Right lobe of liver (tissue), 6 donors: ENCODE measurements at regions not wholly inside any gene's neighbourhood (a gene's known extent, or its start where the extent isn't known, plus 50 kb on each side); places are given as distances from the start of the nearest gene placed in this dataset.

Experiments
- ATAC-seq, 4 donors: fragments of 200-7000 bp; cut with Tn5 transposase; one replicate each; pipeline ENCODE4 v1.9.1; 2020; ENCODE audit warnings: mild to moderate bottlenecking in 4 of 4, moderate library complexity in 4 of 4
- DNase-seq, 3 donors: peaks; one replicate each; pipeline ENCODE4 v3.0.0-alpha.2; 2020
- H3K27ac ChIP-seq, 3 donors: fragments of 200-600 bp; one replicate each; pipeline ENCODE4 v1.8.0; 2022
- H3K27me3 ChIP-seq, 2 donors: fragments of 200-600 bp; one replicate each; pipeline ENCODE4 v1.8.0; 2022
- H3K36me3 ChIP-seq, 4 donors: fragments of 200-600 bp; sonication (generic) in 1 of 4; one replicate each; pipeline versions ENCODE4 v1.5.1 to v1.8.0; 2017 to 2022; ENCODE audit warnings: control low read depth in 1 of 4
- H3K4me1 ChIP-seq, 4 donors: fragments of 200-600 bp; sonication (generic) in 1 of 4; one replicate each; pipeline versions ENCODE4 v1.5.1 to v1.8.0; 2017 to 2022; ENCODE audit warnings: control low read depth in 1 of 4
- H3K4me3 ChIP-seq, 3 donors: fragments of 200-600 bp; one replicate each; pipeline ENCODE4 v1.8.0; 2022
- H3K9me3 ChIP-seq, 4 donors: fragments of 200-600 bp; sonication (generic) in 1 of 4; one replicate each; pipeline versions ENCODE4 v1.5.1 to v1.8.0; 2017 to 2022; ENCODE audit warnings: control low read depth in 1 of 4
- POLR2A ChIP-seq: fragments of 450-650 bp; IDR thresholded peaks from one replicate; pipeline ENCODE4 v1.6.1; 2017; ENCODE audit warnings: antibody characterized with exemption, mild to moderate bottlenecking
- WGBS: methylation state at CpG from one replicate; pipeline ENCODE4 v1.1.6; 2018; ENCODE audit warnings: low coverage, low lambda C conversion rate; ENCODE audit not compliant: insufficient coverage; ENCODE audit errors: missing lambda C conversion rate; 5-methylcytosine and 5-hydroxymethylcytosine counted together
- intact Hi-C, 2 donors: fragments of 100-400 bp; cut with DNase I; formaldehyde crosslinking; loops; one replicate each; pipeline versions ENCODE4 v1.11.2 to v1.14.1; 2022
- TF ChIP-seq, protein P1 (sequence below), 4 donors: fragments of 200-600 bp in 3 of 4; fragments of 450-650 bp in 1 of 4; IDR thresholded peaks; one replicate each; pipeline versions ENCODE4 v1.5.1 to v1.8.0; 2016 to 2022; ENCODE audit warnings: antibody characterized with exemption in 4 of 4, mild to moderate bottlenecking in 2 of 4
- donor health status: DM: no; HTN: yes; CAD: no.
- donor health status: DM: no; HTN: no; CAD: no.
- donor health status: DM: no; HTN: no; CAD: no.
- donor health status: DM: no; HTN: yes; CAD: no.
- donor health status: DM: no; HTN: yes; CAD: no.

DNA sequence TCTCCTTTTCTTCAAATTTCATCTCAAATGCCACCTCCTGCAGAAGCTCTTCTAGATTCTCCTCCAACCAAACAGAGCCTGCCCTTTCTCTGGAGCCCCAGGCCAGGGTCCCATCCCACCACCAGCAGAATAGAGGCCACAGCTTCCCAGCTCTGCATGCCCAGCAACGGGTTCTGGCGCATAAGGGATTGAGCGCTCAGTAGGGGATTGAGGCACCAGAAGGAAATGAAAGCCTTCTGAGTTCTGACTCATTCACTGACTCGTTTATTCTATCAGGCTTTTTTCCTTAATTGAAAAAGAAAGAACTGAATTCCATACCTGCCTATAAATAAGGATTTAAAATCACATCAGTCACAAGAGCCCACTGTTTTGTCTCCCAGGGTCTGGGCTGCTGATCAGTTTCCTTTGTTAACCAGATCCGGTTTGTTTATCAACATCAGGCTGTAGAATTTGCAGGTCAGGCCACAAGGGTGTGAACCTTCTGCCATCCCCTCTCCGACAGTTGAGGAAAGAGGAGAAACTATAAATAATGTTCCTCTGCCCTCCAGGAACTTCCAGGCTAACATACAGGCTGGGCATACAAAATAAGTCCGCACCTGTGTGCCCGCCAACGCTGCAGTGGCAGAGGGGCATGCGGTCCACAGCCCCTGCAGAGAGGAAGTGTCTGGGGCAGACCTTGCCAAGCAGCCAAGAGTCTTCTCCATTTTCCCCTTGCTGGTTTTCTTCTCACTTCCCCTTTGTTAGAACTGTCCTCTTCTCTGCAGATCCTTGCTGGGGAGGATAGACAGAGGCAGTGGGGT lies 63.5 kb upstream of the PRDM11 start:
- Histone ChIP-seq H3K4me1 (no peaks in the 10 kb centered on the region), H3K36me3 (no peaks in the 10 kb centered on the region), H3K27me3 (no peaks in the 10 kb centered on the region), H3K27ac (no peak overlapping the region), H3K4me3 (no peak overlapping the region), H3K9me3 (no peaks in the 10 kb centered on the region)
- TF ChIP-seq POLR2A, result no peak
- TF ChIP-seq, protein P1, sequence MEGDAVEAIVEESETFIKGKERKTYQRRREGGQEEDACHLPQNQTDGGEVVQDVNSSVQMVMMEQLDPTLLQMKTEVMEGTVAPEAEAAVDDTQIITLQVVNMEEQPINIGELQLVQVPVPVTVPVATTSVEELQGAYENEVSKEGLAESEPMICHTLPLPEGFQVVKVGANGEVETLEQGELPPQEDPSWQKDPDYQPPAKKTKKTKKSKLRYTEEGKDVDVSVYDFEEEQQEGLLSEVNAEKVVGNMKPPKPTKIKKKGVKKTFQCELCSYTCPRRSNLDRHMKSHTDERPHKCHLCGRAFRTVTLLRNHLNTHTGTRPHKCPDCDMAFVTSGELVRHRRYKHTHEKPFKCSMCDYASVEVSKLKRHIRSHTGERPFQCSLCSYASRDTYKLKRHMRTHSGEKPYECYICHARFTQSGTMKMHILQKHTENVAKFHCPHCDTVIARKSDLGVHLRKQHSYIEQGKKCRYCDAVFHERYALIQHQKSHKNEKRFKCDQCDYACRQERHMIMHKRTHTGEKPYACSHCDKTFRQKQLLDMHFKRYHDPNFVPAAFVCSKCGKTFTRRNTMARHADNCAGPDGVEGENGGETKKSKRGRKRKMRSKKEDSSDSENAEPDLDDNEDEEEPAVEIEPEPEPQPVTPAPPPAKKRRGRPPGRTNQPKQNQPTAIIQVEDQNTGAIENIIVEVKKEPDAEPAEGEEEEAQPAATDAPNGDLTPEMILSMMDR (IDR thresholded peaks at IDR 0.05), result no peak
- WGBS, result 28% methylated on average over 10 of the region's 10 CpGs
- ATAC-seq, result peak; percentile 39 to 62 (median 44)
- intact Hi-C loops, result no loop called here
- no peak for DNase-seq

DNA sequence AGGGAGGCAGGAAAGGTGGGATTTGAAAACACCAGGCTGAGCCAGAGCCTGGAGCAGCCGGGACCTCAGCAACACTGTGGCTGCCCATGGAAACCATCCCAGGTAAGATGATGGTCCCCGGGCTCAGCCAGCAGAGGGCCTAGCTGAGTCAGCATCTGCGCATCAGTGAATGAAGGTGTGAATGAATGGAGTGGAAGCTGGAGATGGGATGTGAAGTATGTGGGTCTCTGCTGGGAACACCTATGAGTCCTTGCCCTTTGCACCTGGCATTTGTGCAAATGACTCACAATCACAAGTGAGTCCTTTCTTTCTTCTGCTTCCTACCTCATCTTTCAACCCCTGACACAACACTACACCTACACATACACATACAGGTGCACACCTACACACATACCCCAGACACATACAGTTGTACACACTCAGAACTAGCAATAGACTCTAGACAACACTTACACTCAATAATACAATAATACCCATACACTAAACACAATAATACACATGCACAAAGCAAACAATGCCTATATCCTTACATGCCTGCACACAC lies 62.8 kb upstream of the PRDM11 start:
- Histone ChIP-seq H3K36me3 (no peaks in the 10 kb centered on the region), H3K9me3 (no peaks in the 10 kb centered on the region), H3K4me1 (no peaks in the 10 kb centered on the region), H3K27ac (no peak overlapping the region), H3K27me3 (no peaks in the 10 kb centered on the region), H3K4me3 (no peak overlapping the region)
- WGBS, result 18% methylated on average over 3 of the region's 3 CpGs
- TF ChIP-seq, protein P1 (IDR thresholded peaks at IDR 0.05), result peak; percentile 22 to 49 (median 34)
- TF ChIP-seq POLR2A, result no peak
- DNase-seq (peak in 1 of 3 donors; percentile 43), ATAC-seq (peak; percentile 36 to 70 (median 54))
- intact Hi-C loops, result no loop called here

DNA sequence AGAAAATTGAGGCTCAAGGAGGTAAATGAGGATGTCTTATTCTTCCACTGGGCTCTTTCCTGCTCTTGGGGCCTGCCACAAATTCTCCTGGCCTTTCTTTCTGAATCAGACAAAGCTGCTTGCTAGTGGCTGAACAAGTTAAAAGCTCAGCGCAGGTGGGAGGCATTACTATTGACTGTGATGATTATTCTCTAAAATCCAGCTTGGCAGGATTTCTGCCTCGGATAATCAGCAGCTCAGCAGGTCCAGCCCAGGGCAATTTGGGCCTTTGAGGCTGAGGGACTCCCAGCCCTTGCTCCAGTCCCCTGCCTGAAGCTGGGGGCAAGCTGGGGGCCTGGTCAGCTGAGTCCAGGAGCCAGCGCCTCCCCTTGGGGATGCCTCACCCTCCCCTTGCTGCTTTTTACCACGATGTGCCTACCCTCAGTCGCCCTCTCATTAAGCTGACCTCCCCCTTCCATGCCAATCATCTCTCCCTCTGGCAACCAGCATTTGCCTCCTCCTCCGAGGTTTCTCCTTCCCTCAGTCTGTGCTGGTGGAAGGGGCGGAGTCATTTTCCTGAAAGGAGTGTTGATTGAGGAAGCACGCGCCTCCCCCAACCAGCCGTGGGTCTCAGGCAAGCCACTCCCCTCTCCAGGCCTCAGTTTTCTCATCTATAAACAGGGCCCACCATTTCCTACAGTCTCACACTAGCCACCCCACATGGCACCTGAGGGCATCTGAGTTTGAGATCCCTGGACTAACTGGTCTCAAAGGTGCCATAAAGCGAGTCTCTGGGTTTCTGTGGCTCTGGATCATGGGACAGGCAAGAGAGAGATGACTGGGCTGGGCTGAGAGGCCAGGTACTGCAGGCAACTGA lies 60.6 kb upstream of the PRDM11 start:
- Histone ChIP-seq H3K36me3 (no peaks in the 10 kb centered on the region), H3K4me3 (no peak overlapping the region), H3K27ac (no peak overlapping the region), H3K9me3 (no peaks in the 10 kb centered on the region), H3K27me3 (no peaks in the 10 kb centered on the region), H3K4me1 (peaks cover 0 to 10% (median 3%) of the 10 kb centered on the region in 4 donors)
- intact Hi-C loops, result no loop called here
- TF ChIP-seq POLR2A, result no peak
- TF ChIP-seq, protein P1 (IDR thresholded peaks at IDR 0.05), result no peak
- WGBS, result 64% methylated on average over 7 of the region's 11 CpGs
- DNase-seq, result no peak
- no peak for ATAC-seq

DNA sequence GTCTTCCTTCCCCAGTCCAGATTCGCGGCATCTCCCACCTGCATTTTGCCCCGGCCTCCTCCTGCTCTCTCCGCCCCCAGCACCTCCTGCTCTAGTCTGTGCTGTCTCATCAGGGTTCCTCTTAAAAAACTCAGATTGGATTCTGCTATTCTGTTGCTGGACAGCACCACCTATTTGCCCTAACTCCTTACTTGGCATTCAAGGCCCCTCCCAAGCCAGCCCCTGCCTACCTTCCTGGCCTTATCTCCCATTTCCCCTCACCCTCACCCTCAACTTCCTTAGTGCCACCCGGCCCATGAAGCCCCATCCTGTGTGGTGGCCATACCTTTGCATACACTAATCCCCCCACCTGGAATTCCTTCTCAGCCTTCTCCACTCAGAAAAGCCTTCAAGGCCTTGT lies 59.9 kb upstream of the PRDM11 start:
- intact Hi-C loops, result no loop called here
- TF ChIP-seq, protein P1 (IDR thresholded peaks at IDR 0.05), result no peak
- TF ChIP-seq POLR2A, result no peak
- Histone ChIP-seq H3K36me3 (no peaks in the 10 kb centered on the region), H3K4me1 (peaks cover 0 to 10% (median 3%) of the 10 kb centered on the region in 4 donors), H3K9me3 (no peaks in the 10 kb centered on the region), H3K27ac (no peak overlapping the region), H3K27me3 (no peaks in the 10 kb centered on the region), H3K4me3 (no peak overlapping the region)
- DNase-seq (no peak), ATAC-seq (no peak)
- 43% methylated on average over 1 of the region's 5 CpGs for WGBS
